ENCODE measurements at regions not wholly inside any gene's neighbourhood (a gene's known extent, or its start where the extent isn't known, plus 50 kb on each side); places are given as distances from the start of the nearest gene placed in this dataset.
"Not testable (repeated sequence)": the region's sequence is repeated elsewhere in the genome, so short reads cannot be mapped to it uniquely, and the experiment has no call there.

DNA sequence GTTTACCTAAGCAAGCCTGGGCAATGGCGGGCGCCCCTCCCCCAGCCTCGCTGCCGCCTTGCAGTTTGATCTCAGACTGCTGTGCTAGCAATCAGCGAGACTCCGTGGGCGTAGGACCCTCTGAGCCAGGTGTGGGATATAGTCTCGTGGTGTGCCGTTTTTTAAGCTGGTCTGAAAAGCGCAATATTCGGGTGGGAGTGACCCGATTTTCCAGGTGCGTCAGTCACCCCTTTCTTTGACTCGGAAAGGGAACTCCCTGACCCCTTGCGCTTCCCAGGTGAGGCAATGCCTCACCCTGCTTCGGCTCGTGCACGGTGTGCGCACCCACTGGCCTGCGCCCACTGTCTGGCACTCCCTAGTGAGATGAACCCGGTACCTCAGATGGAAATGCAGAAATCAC lies 442.6 kb upstream of the MTPN start:
- H3K36me3 Mint-ChIP-seq (ENCODE audit: low read depth); H3K4me3 Mint-ChIP-seq; H3K27ac Mint-ChIP-seq; DNase-seq (ENCODE audit: low spot score); H3K9me3 Mint-ChIP-seq; H3K4me1 Mint-ChIP-seq (ENCODE audit: low read depth); intact Hi-C loops (cut with micrococcal nuclease); H3K27me3 Mint-ChIP-seq (ENCODE audit: insufficient read depth): not testable (repeated sequence)

GRCh38 chr7:136412952-136413351 lies 435.8 kb upstream of the MTPN start:
- H3K4me3 Mint-ChIP-seq = no peak overlapping the region

DNA sequence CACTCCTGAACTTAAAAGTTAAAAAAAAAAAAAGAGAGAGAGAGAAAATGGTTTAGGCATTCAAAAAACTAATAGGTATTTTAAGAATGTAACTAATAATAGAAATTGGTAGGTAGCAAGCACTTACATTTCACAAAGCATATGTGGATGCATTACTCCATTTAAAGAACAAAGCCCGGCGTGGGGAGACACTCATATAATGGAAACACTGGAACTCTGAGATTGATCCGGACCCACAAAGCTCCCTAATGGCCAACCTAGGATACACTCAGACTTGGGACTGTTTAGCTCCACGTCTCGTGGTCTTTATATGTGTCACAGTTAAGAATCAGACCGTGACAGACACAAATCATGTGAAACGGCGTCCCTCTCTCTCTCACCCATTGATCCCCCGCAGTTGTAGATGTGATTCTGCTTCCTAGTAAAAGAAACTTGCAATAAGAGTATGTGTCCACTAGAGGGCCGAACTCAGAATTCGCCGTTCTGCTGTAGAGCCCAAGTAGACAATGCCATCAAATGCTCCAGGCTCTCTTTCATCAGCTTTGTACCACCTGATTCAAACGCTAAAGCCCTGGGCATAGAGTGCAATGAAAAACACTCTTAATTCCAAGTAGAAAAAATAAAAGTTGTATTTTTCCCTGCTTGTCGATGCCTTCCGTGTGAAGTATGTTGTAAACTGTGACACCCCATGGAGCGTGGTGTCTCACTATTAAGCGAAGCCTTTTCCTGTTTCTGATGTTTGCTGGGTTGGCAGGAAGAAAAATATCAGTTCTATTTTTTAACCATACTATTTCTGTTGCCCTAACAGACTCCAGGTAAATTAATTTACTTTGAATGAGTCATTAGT lies 429.0 kb upstream of the MTPN start:
- Mint-ChIP-seq H3K9me3 (no peaks in the 10 kb centered on the region), H3K36me3 (ENCODE audit: low read depth) (no peaks in the 10 kb centered on the region), H3K27ac (no peak overlapping the region), H3K4me1 (ENCODE audit: low read depth) (peaks cover 7% of the 10 kb centered on the region), H3K27me3 (ENCODE audit: insufficient read depth) (no peaks in the 10 kb centered on the region), H3K4me3 (no peak overlapping the region)
- intact Hi-C loops (cut with micrococcal nuclease) = loop anchor here (1.0 to 10.0 kb wide), 2 partner anchors 601 to 1048 kb away; no protein-coding TSS in a partner anchor
- no peak for DNase-seq (ENCODE audit: low spot score)

More at GRCh38 chr7:136412952-136413351, 435.8 kb upstream of the MTPN start:
- H3K9me3 Mint-ChIP-seq = no peaks in the 10 kb centered on the region
- no peak for DNase-seq (ENCODE audit: low spot score)
- intact Hi-C loops (cut with micrococcal nuclease) = no loop called here
- no peaks in the 10 kb centered on the region for H3K36me3 Mint-ChIP-seq (ENCODE audit: low read depth)
- no peaks in the 10 kb centered on the region for H3K27me3 Mint-ChIP-seq (ENCODE audit: insufficient read depth)
- no peak overlapping the region for H3K27ac Mint-ChIP-seq
- no peaks in the 10 kb centered on the region for H3K4me1 Mint-ChIP-seq (ENCODE audit: low read depth)

- no peak for DNase-seq (ENCODE audit: low spot score)
- no peak overlapping the region for H3K4me3 Mint-ChIP-seq
- H3K27me3 Mint-ChIP-seq (ENCODE audit: insufficient read depth) = no peaks in the 10 kb centered on the region
- H3K27ac Mint-ChIP-seq = no peak overlapping the region
- H3K9me3 Mint-ChIP-seq = no peaks in the 10 kb centered on the region
- intact Hi-C loops (cut with micrococcal nuclease) = loop anchor here (10.0 kb wide), 1 partner anchor 599 kb away; no protein-coding TSS in a partner anchor
- no peaks in the 10 kb centered on the region for H3K36me3 Mint-ChIP-seq (ENCODE audit: low read depth)
- peaks cover 7% of the 10 kb centered on the region for H3K4me1 Mint-ChIP-seq (ENCODE audit: low read depth)
These were observed 426.4 kb upstream of the MTPN start for GRCh38 chr7:136403591-136403990.

DNA sequence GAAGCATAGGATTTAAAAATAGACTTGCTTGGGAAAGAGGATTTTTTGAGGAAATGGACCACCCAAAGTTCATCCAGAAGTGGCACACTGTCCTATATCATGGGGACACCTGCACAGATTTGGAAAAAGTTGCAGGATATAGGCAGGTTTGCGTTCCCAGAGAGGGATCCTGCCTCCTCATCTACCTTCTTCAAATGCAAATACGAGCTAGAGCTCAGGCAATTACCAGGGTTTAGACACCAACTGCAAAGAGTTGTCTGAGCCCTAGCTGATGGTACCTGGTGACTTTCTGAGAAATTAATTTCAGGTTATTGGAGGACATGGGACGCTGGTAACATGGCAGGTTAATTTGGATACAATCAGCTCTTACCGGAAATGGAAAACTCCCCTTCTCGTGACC lies 423.7 kb upstream of the MTPN start:
- intact Hi-C loops (cut with micrococcal nuclease) = loop anchor here (10.0 kb wide), 1 partner anchor 596 kb away; no protein-coding TSS in a partner anchor
- H3K9me3 Mint-ChIP-seq = no peaks in the 10 kb centered on the region
- no peak for DNase-seq (ENCODE audit: low spot score)
- H3K27ac Mint-ChIP-seq = no peak overlapping the region
- H3K4me1 Mint-ChIP-seq (ENCODE audit: low read depth) = no peaks in the 10 kb centered on the region
- H3K4me3 Mint-ChIP-seq = no peak overlapping the region
- H3K27me3 Mint-ChIP-seq (ENCODE audit: insufficient read depth) = no peaks in the 10 kb centered on the region
- no peaks in the 10 kb centered on the region for H3K36me3 Mint-ChIP-seq (ENCODE audit: low read depth)

- Mint-ChIP-seq H3K9me3 (no peaks in the 10 kb centered on the region), H3K36me3 (ENCODE audit: low read depth) (no peaks in the 10 kb centered on the region), H3K4me1 (ENCODE audit: low read depth) (no peaks in the 10 kb centered on the region), H3K4me3 (no peak overlapping the region), H3K27ac (no peak overlapping the region), H3K27me3 (ENCODE audit: insufficient read depth) (no peaks in the 10 kb centered on the region)
- intact Hi-C loops (cut with micrococcal nuclease) = no loop called here
- DNase-seq (ENCODE audit: low spot score) = no peak
These were observed 422.2 kb upstream of the MTPN start for GRCh38 chr7:136399385-136399784.

DNA sequence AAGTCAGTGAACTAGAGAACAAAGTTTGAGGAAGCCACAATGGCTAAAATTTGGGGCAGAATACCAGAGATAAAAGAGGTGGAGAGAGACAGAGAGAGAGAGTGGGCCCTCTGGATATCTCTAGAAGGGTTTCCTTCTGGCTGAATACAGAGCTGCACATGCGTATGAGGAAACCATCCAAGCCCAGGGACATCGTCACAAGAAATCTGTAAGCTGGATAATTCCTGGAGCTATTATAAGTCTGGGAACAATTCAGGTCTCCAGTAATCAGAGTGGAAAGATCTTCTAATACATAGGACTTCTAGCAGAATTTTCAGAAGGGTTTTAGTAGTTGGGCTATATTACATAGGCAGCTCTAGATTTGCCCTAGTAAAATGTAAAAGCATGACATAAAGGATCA lies 415.7 kb upstream of the MTPN start:
- no peak overlapping the region for H3K27ac Mint-ChIP-seq
- H3K9me3 Mint-ChIP-seq = no peaks in the 10 kb centered on the region
- no peak for DNase-seq (ENCODE audit: low spot score)
- H3K36me3 Mint-ChIP-seq (ENCODE audit: low read depth) = no peaks in the 10 kb centered on the region
- H3K27me3 Mint-ChIP-seq (ENCODE audit: insufficient read depth) = no peaks in the 10 kb centered on the region
- H3K4me3 Mint-ChIP-seq = no peak overlapping the region
- intact Hi-C loops (cut with micrococcal nuclease) = no loop called here
- H3K4me1 Mint-ChIP-seq (ENCODE audit: low read depth) = no peaks in the 10 kb centered on the region

DNA sequence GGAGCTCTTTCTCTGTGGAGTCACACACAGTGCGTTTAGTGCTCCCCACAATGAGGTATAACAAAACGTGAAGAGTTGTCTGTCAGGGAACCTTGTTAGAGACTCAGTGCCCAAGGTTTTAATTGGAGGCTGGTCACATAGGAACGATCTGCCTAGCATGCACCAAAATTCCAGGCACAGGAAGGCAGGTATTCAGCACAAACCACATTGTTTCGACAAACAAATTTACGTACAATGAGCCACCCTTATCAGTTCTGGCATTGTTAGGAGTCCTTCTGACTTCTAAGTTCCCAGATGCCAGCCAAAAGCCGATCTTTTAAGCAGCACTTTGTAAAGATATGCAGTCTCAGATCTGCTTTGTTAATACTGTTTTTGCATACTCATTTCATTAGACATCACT lies 414.2 kb upstream of the MTPN start:
- DNase-seq (ENCODE audit: low spot score) = no peak
- Mint-ChIP-seq H3K36me3 (ENCODE audit: low read depth) (no peaks in the 10 kb centered on the region), H3K9me3 (no peaks in the 10 kb centered on the region), H3K27me3 (ENCODE audit: insufficient read depth) (no peaks in the 10 kb centered on the region), H3K4me1 (ENCODE audit: low read depth) (no peaks in the 10 kb centered on the region), H3K4me3 (no peak overlapping the region), H3K27ac (no peak overlapping the region)
- intact Hi-C loops (cut with micrococcal nuclease) = no loop called here

- DNase-seq (ENCODE audit: low spot score) = no peak
- Mint-ChIP-seq H3K27me3 (ENCODE audit: insufficient read depth) (no peaks in the 10 kb centered on the region), H3K36me3 (ENCODE audit: low read depth) (no peaks in the 10 kb centered on the region), H3K9me3 (no peaks in the 10 kb centered on the region), H3K4me1 (ENCODE audit: low read depth) (no peaks in the 10 kb centered on the region), H3K4me3 (no peak overlapping the region), H3K27ac (no peak overlapping the region)
- intact Hi-C loops (cut with micrococcal nuclease) = no loop called here
These were observed 412.8 kb upstream of the MTPN start for GRCh38 chr7:136389933-136390332.

DNA sequence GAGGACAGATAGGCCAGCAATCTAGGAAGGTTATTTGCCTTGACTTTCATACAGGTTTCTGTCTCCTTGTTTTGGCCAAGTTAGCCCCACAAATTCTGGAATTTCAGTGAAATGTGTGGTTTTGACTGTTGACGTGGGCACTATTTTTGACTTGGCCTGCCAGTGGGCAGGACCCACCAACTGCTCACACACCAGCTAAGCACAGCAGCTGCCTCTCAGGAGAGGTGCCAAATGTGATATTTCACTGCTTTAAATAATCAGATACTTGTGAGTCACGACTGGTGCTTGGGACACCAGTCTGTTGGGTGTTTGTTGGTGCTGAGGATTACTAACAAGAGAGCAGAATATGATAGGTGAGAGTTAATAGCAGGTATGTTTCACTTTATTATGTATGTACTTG lies 409.7 kb upstream of the MTPN start:
- H3K27ac Mint-ChIP-seq = no peak overlapping the region
- H3K9me3 Mint-ChIP-seq = no peaks in the 10 kb centered on the region
- H3K27me3 Mint-ChIP-seq (ENCODE audit: insufficient read depth) = no peaks in the 10 kb centered on the region
- H3K36me3 Mint-ChIP-seq (ENCODE audit: low read depth) = no peaks in the 10 kb centered on the region
- intact Hi-C loops (cut with micrococcal nuclease) = no loop called here
- DNase-seq (ENCODE audit: low spot score) = no peak
- H3K4me1 Mint-ChIP-seq (ENCODE audit: low read depth) = no peaks in the 10 kb centered on the region
- H3K4me3 Mint-ChIP-seq = no peak overlapping the region

DNA sequence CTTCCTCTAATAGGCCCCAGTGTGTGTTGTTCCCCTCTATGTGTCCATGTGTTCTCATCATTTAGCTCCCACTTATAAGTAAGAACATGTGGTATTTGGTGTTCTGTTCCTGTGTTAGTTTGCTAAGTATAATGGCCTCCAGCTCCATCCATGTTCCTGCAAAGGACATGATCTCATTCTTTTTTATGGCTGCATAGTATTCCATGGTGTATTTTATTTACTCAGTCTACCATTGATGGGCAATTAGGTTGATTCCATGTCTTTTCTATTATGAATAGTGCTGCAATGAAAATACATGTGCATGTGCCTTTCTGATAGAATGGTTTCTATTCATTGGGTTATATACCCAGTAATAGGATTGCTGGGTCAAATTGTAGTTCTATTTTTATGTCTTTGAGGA lies 394.2 kb upstream of the MTPN start:
- intact Hi-C loops (cut with micrococcal nuclease) = not testable (repeated sequence)

DNA sequence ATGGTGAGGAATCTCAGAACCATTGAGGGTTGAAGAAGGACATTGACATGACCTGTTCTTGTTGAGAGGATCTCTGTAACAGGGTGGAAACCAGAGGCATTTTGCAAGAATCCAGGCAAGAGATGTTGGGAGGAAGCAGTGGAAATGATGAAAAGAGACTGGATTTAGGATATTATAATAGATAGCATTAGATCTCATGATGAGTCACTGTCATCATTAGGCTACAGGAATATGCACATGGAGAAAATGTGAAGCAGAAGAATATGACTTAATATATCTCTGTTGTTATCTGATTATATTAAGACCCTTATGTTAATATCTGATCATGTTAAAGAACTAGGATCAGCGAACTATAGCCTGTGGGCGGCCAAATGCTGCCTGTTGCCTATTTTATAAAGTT lies 393.0 kb upstream of the MTPN start:
- DNase-seq (ENCODE audit: low spot score) = no peak
- Mint-ChIP-seq H3K4me1 (ENCODE audit: low read depth) (no peaks in the 10 kb centered on the region), H3K27me3 (ENCODE audit: insufficient read depth) (no peaks in the 10 kb centered on the region), H3K9me3 (no peaks in the 10 kb centered on the region), H3K36me3 (ENCODE audit: low read depth) (no peaks in the 10 kb centered on the region), H3K27ac (no peak overlapping the region), H3K4me3 (no peak overlapping the region)
- intact Hi-C loops (cut with micrococcal nuclease) = no loop called here

More for the DNA sequence above, 394.2 kb upstream of the MTPN start:
- not testable (repeated sequence) for H3K36me3 Mint-ChIP-seq (ENCODE audit: low read depth); H3K27me3 Mint-ChIP-seq (ENCODE audit: insufficient read depth); DNase-seq (ENCODE audit: low spot score); H3K4me3 Mint-ChIP-seq; H3K27ac Mint-ChIP-seq; H3K9me3 Mint-ChIP-seq; H3K4me1 Mint-ChIP-seq (ENCODE audit: low read depth)

- no peak overlapping the region for H3K27ac Mint-ChIP-seq
- H3K27me3 Mint-ChIP-seq (ENCODE audit: insufficient read depth) = no peaks in the 10 kb centered on the region
- no peaks in the 10 kb centered on the region for H3K36me3 Mint-ChIP-seq (ENCODE audit: low read depth)
These were observed 392.1 kb upstream of the MTPN start for GRCh38 chr7:136369225-136369624.

More at GRCh38 chr7:136369225-136369624, 392.1 kb upstream of the MTPN start:
- Mint-ChIP-seq H3K4me1 (ENCODE audit: low read depth) (no peaks in the 10 kb centered on the region), H3K9me3 (no peaks in the 10 kb centered on the region), H3K4me3 (no peak overlapping the region)
- DNase-seq (ENCODE audit: low spot score) = no peak
- intact Hi-C loops (cut with micrococcal nuclease) = no loop called here

All from activated T-helper 1 cell treated with anti-CD3 and anti-CD28 coated beads, Interleukin-12 subunit alpha, Interleukin-12 subunit beta, Interleukin-2, Interleukin-4 antibody, amounts not matched to agents 30 ng/mL and 10 ng/mL and 1 ng/mL, durations not matched to agents 14 hours and 24 hours and 36 hours (primary cell).